A204.1 (cell line): ENCODE measurements at regions not wholly inside any gene's neighbourhood (a gene's known extent, or its start where the extent isn't known, plus 50 kb on each side); places are given as distances from the start of the nearest gene placed in this dataset.
"Not testable (repeated sequence)": the region's sequence is repeated elsewhere in the genome, so short reads cannot be mapped to it uniquely, and the experiment has no call there.

Experiments used
- FAIRE-seq: peaks from 2 replicates; lab custom pipeline; 2012; peaks lifted over from hg19 to GRCh38; lab: Jason Lieb, UNC

GRCh38 chr5:104564530-104564929, 1001.9 kb upstream of the NUDT12 start:
- no peak for FAIRE-seq

GRCh38 chr5:104556957-104557356, 994.4 kb upstream of the NUDT12 start:
- no peak for FAIRE-seq

- FAIRE-seq: no peak
Measured at GRCh38 chr5:104551628-104552027, 989.0 kb upstream of the NUDT12 start.

GRCh38 chr5:104546871-104547270, 984.3 kb upstream of the NUDT12 start:
- FAIRE-seq: not testable (repeated sequence)

- no peak for FAIRE-seq
Measured at GRCh38 chr5:104541141-104541785, 978.7 kb upstream of the NUDT12 start.

GRCh38 chr5:104540448-104540847, 977.9 kb upstream of the NUDT12 start:
- FAIRE-seq: no peak

- FAIRE-seq: no peak
Measured at GRCh38 chr5:104539618-104540350, 977.2 kb upstream of the NUDT12 start.

GRCh38 chr5:104538734-104539133, 976.1 kb upstream of the NUDT12 start:
- FAIRE-seq: no peak

GRCh38 chr5:104533498-104533897, 970.9 kb upstream of the NUDT12 start:
- FAIRE-seq: no peak

GRCh38 chr5:104526866-104527265, 964.3 kb upstream of the NUDT12 start:
- FAIRE-seq: no peak

- no peak for FAIRE-seq
Measured at GRCh38 chr5:104513640-104514072, 951.1 kb upstream of the NUDT12 start.

GRCh38 chr5:104513121-104513602, 950.6 kb upstream of the NUDT12 start:
- no peak for FAIRE-seq

GRCh38 chr5:104512063-104512825, 949.7 kb upstream of the NUDT12 start:
- no peak for FAIRE-seq

- FAIRE-seq: no peak
Measured at GRCh38 chr5:104498281-104498680, 935.7 kb upstream of the NUDT12 start.

- FAIRE-seq: no peak
Measured at GRCh38 chr5:104494083-104494482, 931.5 kb upstream of the NUDT12 start.

GRCh38 chr5:104472811-104473210, 910.2 kb upstream of the NUDT12 start:
- no peak for FAIRE-seq

GRCh38 chr5:104456122-104456521, 893.5 kb upstream of the NUDT12 start:
- FAIRE-seq: no peak

- FAIRE-seq: no peak
Measured at GRCh38 chr5:104452550-104452949, 890.0 kb upstream of the NUDT12 start.

- FAIRE-seq: not testable (repeated sequence)
Measured at GRCh38 chr5:104451911-104452310, 889.3 kb upstream of the NUDT12 start.

- no peak for FAIRE-seq
Measured at GRCh38 chr5:104444656-104445055, 882.1 kb upstream of the NUDT12 start.

GRCh38 chr5:104443706-104444105, 881.1 kb upstream of the NUDT12 start:
- no peak for FAIRE-seq

GRCh38 chr5:104431981-104432380, 869.4 kb upstream of the NUDT12 start:
- no peak for FAIRE-seq

GRCh38 chr5:104431002-104431620, 868.5 kb upstream of the NUDT12 start:
- no peak for FAIRE-seq
